Gastroesophageal sphincter (tissue), 4 donors: ENCODE measurements at regions not wholly inside any gene's neighbourhood (a gene's known extent, or its start where the extent isn't known, plus 50 kb on each side); places are given as distances from the start of the nearest gene placed in this dataset.

Experiments
- ATAC-seq: fragments of 150-250 bp; one replicate; pipeline ENCODE4 v1.9.1; 2016; ENCODE audit warnings: mild to moderate bottlenecking, moderate library complexity
- H3K27ac ChIP-seq, 4 donors: fragments of 200-600 bp; sonication (generic) in 3 of 4; 1 replicate in 3 of 4; 2 replicates in 1 of 4; pipeline ENCODE4 v1.5.1; 2016 to 2019
- H3K27me3 ChIP-seq: fragments of 200-600 bp; sonication (generic); one replicate; pipeline ENCODE4 v1.5.1; 2019
- H3K36me3 ChIP-seq, 2 donors: fragments of 200-600 bp; sonication (generic); one replicate each; pipeline ENCODE4 v1.5.1; 2019; ENCODE audit warnings: control low read depth in 1 of 2
- H3K4me1 ChIP-seq, 3 donors: fragments of 200-600 bp; sonication (generic); 1 replicate in 2 of 3; 2 replicates in 1 of 3; pipeline ENCODE4 v1.5.1; 2016 to 2019; ENCODE audit warnings: control low read depth in 2 of 3
- H3K4me3 ChIP-seq, 2 donors: fragments of 200-600 bp; sonication (generic); one replicate each; pipeline ENCODE4 v1.5.1; 2019; ENCODE audit warnings: mild to moderate bottlenecking in 1 of 2, moderate library complexity in 1 of 2
- H3K9me3 ChIP-seq, 3 donors: fragments of 200-600 bp; sonication (generic); one replicate each; pipeline ENCODE4 v1.5.1; 2017 to 2019; ENCODE audit warnings: control low read depth in 2 of 3
- CTCF ChIP-seq, 4 experiments: fragments of 200-600 bp in 2 of 4; fragments of 450-650 bp in 2 of 4; sonication (generic) in 1 of 4; IDR thresholded peaks; one replicate each; pipeline ENCODE4 v1.5.1; 2017 to 2019; ENCODE audit warnings: antibody characterized with exemption in 4 of 4, mild to moderate bottlenecking in 2 of 4, moderate library complexity in 2 of 4
- EP300 ChIP-seq: sonication (generic); formaldehyde crosslinking; IDR thresholded peaks from one replicate; pipeline ENCODE4 v1.6.1; 2017; ENCODE audit warnings: antibody characterized with exemption, mild to moderate bottlenecking
- POLR2A ChIP-seq, 2 donors: fragments of 450-650 bp; IDR thresholded peaks; one replicate each; pipeline ENCODE4 v1.6.1; 2017; ENCODE audit warnings: antibody characterized with exemption in 2 of 2, mild to moderate bottlenecking in 2 of 2, moderate library complexity in 1 of 2
- POLR2AphosphoS5 ChIP-seq: sonication (generic); formaldehyde crosslinking; IDR thresholded peaks from one replicate; pipeline ENCODE4 v1.6.1; 2017; ENCODE audit warnings: antibody characterized with exemption
- WGBS, 2 donors: methylation state at CpG; one replicate each; pipeline ENCODE4 v1.1.5; 2018; ENCODE audit warnings: low coverage in 1 of 2; 5-methylcytosine and 5-hydroxymethylcytosine counted together

GRCh38 chr21:41671212-41671762 is 95.6 kb downstream of the RIPK4 start:
- Histone ChIP-seq H3K4me3 (no peak overlapping the region), H3K36me3 (no peaks in the 10 kb centered on the region), H3K4me1 (no peaks in the 10 kb centered on the region), H3K27me3 (peaks cover 22% of the 10 kb centered on the region), H3K9me3 (no peaks in the 10 kb centered on the region), H3K27ac (no peak overlapping the region)
- WGBS, 2 donors: 60% methylated on average over 1 of the region's 4 CpGs; no CpG with 5 or more reads in 1 of the 2 donors
- ATAC-seq: no peak
- TF ChIP-seq POLR2AphosphoS5: no peak
- no peak for TF ChIP-seq CTCF (IDR thresholded peaks at IDR 0.05)

- Histone ChIP-seq H3K27ac (no peak overlapping the region), H3K4me3 (no peak overlapping the region), H3K27me3 (peaks cover 32% of the 10 kb centered on the region), H3K4me1 (peaks cover 0 to 2% (median 0%) of the 10 kb centered on the region in 3 donors), H3K36me3 (no peaks in the 10 kb centered on the region), H3K9me3 (no peaks in the 10 kb centered on the region)
- WGBS, 2 donors: 100% methylated on average over 1 of the region's 28 CpGs; no CpG with 5 or more reads in 1 of the 2 donors
- TF ChIP-seq POLR2AphosphoS5 (no peak), EP300 (no peak), POLR2A (IDR thresholded peaks at IDR 0.05) (no peak), CTCF (IDR thresholded peaks at IDR 0.05) (no peak)
- ATAC-seq: no peak
Observed at GRCh38 chr21:41670056-41670805, 96.6 kb downstream of the RIPK4 start.

GRCh38 chr21:41669533-41669830 is 97.4 kb downstream of the RIPK4 start:
- no peak for ATAC-seq
- TF ChIP-seq CTCF (IDR thresholded peaks at IDR 0.05) (no peak), POLR2A (IDR thresholded peaks at IDR 0.05) (no peak), POLR2AphosphoS5 (no peak), EP300 (no peak)
- Histone ChIP-seq H3K27me3 (peaks cover 39% of the 10 kb centered on the region), H3K4me1 (peaks cover 0 to 7% (median 0%) of the 10 kb centered on the region in 3 donors), H3K27ac (no peak overlapping the region), H3K36me3 (no peaks in the 10 kb centered on the region), H3K4me3 (no peak overlapping the region), H3K9me3 (no peaks in the 10 kb centered on the region)
- 55% methylated on average over 4 of the region's 4 CpGs; no CpG with 5 or more reads in 1 of the 2 donors for WGBS, 2 donors

- Histone ChIP-seq H3K4me1 (peaks cover 0 to 7% (median 0%) of the 10 kb centered on the region in 3 donors), H3K27ac (no peak overlapping the region), H3K27me3 (peaks cover 45% of the 10 kb centered on the region), H3K36me3 (no peaks in the 10 kb centered on the region), H3K4me3 (no peak overlapping the region), H3K9me3 (no peaks in the 10 kb centered on the region)
- 61% methylated on average over 4 of the region's 26 CpGs; no CpG with 5 or more reads in 1 of the 2 donors for WGBS, 2 donors
- ATAC-seq: no peak
- TF ChIP-seq CTCF (IDR thresholded peaks at IDR 0.05) (no peak), POLR2A (IDR thresholded peaks at IDR 0.05) (no peak), EP300 (no peak), POLR2AphosphoS5 (no peak)
Observed at GRCh38 chr21:41668686-41669532, 97.9 kb downstream of the RIPK4 start.
